ENCODE measurements at regions not wholly inside any gene's neighbourhood (a gene's known extent, or its start where the extent isn't known, plus 50 kb on each side); places are given as distances from the start of the nearest gene placed in this dataset.

DNA sequence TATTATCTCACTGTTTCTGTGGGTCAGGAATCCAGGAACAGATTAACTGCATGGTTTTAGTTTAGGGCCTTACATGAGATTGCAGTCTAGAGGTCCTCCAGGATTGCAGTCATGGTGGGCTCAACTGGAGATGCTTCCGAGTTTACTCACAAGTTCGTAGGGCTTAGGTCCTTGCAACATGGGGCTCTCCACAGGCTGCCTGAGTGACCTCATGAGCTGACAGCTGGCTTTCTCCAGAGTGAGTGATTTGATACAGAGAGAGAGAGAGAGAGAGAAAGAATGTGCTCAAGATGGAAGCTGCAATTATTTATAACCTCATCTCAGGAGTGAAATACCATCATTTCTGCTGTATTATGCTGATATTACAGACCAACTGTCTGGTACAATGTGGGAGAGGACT, 168.9 kb downstream of the GPAT3 start:
- TF ChIP-seq CTCF (IDR thresholded peaks at IDR 0.05): no peak
- TF ChIP-seq POLR2A (IDR thresholded peaks at IDR 0.05): no peak

All from testis (tissue), 2 donors.